WI38 (cell line): ENCODE measurements at regions not wholly inside any gene's neighbourhood (a gene's known extent, or its start where the extent isn't known, plus 50 kb on each side); places are given as distances from the start of the nearest gene placed in this dataset.
"Not testable (repeated sequence)": the region's sequence is repeated elsewhere in the genome, so short reads cannot be mapped to it uniquely, and the experiment has no call there.

Source experiments
- H3K4me3 ChIP-seq: 2 replicates; pipeline ENCODE4 v1.5.1; 2011; ENCODE audit warnings: low read depth, mild to moderate bottlenecking, control low read depth, low read length
- TF ChIP-seq, protein P1 (sequence below): IDR thresholded peaks from 2 replicates; pipeline ENCODE4 v1.5.1; 2012; ENCODE audit warnings: low read depth, mild to moderate bottlenecking, control low read depth, low read length

DNA sequence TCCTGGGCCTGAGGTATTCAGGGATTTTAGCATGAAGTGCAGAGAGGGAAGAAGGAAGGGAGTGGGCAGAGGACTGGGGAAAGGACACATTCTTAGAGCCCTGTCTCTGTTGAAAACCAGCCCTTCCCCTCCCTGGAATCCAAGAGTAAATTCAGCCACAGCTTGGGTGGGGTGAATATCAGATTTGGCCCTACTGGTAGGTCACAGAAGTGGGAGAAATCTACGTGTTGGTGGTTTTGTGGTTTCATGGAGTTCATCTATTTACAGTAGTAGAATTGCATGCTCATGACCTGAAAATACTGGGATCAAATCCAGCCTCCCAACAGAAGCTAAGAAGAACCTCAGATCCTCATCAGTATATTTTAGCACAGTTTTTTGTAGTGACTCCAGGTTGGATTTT, 404.4 kb downstream of the BMP2 start:
- H3K4me3 ChIP-seq: no peak overlapping the region
- TF ChIP-seq, protein P1, sequence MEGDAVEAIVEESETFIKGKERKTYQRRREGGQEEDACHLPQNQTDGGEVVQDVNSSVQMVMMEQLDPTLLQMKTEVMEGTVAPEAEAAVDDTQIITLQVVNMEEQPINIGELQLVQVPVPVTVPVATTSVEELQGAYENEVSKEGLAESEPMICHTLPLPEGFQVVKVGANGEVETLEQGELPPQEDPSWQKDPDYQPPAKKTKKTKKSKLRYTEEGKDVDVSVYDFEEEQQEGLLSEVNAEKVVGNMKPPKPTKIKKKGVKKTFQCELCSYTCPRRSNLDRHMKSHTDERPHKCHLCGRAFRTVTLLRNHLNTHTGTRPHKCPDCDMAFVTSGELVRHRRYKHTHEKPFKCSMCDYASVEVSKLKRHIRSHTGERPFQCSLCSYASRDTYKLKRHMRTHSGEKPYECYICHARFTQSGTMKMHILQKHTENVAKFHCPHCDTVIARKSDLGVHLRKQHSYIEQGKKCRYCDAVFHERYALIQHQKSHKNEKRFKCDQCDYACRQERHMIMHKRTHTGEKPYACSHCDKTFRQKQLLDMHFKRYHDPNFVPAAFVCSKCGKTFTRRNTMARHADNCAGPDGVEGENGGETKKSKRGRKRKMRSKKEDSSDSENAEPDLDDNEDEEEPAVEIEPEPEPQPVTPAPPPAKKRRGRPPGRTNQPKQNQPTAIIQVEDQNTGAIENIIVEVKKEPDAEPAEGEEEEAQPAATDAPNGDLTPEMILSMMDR: no peak

DNA sequence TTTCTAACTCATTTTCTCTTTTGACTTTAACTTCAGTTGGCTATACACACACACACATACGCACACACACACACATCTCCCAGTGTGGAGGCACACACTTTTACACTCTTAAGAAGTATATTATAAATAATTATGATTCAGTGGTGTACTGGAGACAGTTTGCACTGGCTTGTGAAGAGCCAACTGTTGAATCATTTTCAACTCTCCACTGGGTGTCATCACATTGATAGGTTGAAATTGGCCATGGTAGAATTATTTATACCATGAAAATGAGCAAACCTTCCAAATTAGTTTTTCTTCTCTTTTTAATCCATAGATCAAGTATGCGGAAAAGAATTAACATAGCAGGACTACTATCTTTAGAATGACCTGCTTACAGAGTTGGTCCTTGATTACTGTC, 407.1 kb downstream of the BMP2 start:
- TF ChIP-seq, protein P1: no peak
- H3K4me3 ChIP-seq: no peak overlapping the region

DNA sequence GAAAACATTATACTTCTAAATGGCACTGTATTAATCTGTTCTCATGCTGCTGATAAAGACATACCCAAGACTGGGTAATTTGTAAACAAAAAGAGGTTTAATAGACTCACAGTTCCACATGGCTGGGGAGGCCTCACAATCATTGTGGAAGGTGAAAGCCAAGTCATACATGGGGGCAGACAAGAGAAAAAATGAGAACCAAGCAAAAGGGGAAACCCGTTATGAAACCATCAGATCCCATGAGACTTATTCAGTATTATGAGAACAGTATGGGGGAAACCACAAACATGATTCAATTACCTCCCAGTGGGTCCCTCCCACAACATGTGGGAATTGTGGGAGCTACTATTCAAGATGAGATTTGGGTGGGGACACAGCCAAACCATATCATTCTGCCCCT, 408.3 kb downstream of the BMP2 start:
- not testable (repeated sequence) for H3K4me3 ChIP-seq

DNA sequence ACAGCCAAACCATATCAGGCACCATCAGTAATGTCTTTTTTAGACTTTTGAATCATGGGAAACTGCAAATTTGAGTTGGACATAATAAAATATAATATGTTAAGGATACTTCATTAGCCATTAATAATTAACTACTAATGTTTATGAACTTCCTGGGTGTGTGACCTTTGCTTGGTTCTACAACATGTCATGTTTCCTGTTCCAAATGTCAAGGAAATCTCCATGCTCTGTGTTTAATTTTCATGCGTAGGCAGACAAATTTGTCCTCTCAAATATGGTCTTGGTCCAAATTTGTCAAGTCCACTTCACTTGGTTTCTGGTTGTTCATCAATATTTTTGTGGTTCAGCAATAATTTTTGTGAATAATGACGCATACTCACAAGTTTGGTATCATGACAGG, 410.5 kb downstream of the BMP2 start:
- TF ChIP-seq, protein P1: no peak
- H3K4me3 ChIP-seq: no peak overlapping the region

DNA sequence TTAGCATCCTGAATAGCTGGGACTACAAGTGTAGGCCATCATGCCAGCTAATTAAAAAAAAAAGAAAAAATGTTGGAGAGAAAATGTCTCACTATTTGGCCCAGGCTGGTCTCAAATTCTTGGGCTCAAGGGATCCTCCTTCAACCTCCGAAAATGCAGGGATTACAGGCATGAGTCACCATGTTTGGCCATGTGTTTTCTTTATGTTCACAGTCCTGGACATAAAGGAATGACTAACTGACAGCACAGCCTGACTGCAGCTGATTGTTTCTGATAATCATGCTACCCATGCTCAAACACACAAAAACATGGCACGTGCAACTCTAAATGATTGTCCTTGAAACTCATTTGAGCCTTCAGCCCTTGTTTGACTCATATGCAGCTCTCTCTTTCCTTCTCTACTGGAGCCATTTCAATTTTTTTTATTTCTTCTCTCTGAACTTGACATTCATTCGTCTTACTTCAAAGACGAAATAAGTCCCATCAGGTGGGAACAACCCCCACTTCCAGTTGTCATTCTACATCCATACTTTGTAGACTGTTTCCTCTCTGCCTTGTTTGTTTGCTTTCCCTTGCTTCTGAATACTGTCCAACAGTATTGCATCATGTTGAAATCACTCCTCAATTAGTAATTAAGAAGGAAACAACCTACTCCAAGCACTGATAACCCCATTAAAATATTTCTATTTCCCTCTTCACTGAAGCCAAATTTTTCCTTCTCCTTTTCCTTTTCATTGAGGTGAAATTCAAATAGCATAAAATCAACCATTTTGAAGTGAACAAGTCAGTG, 413.0 kb downstream of the BMP2 start:
- H3K4me3 ChIP-seq: no peak overlapping the region
- TF ChIP-seq, protein P1: no peak

DNA sequence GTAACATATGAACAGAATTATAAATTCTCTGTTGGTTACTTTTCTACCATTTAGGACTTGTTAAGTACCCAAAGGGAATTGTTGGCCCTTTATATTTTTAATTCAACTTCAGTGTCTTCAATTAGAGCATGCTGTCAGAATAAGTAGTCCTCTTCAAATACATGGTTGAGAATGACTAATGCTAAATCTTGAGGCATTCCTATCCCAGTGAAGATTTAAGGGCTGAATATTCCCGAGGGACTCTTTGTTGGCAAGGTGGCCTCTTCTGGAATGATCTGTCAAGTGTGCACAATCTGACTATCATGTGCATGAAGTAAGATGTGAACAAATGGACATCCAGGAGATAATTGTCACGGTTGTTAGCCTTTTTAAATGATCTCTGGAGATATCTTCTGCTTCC, 421.7 kb downstream of the BMP2 start:
- TF ChIP-seq, protein P1: no peak
- H3K4me3 ChIP-seq: no peak overlapping the region

DNA sequence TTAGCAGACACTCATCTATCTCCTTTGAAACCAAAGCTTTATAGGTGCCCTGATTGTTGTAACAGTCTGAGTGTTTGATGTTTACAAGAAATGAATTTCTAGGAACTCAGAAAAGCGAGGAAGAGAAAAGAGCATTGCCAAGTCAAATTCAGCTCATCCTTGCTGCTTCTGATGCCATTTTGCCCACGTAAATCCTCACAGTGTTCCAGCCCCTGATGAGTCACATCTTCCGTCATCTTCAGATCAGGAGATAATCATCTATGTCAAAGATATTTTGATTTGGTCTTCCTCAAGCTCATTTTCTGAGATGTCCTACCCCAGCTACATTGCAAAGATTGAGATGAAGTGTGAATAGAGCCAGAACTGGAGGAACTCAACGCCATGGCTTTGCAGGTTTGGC, 426.2 kb downstream of the BMP2 start:
- H3K4me3 ChIP-seq: no peak overlapping the region
- TF ChIP-seq, protein P1: no peak

DNA sequence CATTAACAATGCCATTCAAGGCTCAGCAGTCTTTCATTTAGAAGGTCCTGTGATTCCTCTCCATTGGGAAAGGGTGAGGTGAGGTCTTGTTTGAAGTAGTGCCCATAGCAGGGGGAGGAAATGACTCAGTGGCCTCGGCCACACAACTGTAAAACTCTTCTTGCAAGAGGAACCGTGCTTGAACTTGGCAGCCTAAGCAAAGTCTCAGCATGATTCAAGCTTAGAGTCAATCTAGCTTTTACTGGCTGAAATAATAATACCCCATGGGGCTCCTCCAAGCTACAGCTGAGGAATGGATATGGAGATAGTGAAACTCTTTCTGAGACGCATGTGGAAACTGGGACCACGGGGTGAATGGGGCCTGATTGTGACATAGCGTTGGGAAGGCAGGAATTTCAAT, 428.2 kb downstream of the BMP2 start:
- H3K4me3 ChIP-seq: no peak overlapping the region
- TF ChIP-seq, protein P1: no peak
